Activated CD4-positive, alpha-beta T cell treated with anti-CD3 and anti-CD28 coated beads, Interleukin-2, amount 10 ng/mL, durations not matched to agents 7 days and 5 days (primary cell): ENCODE measurements at regions not wholly inside any gene's neighbourhood (a gene's known extent, or its start where the extent isn't known, plus 50 kb on each side); places are given as distances from the start of the nearest gene placed in this dataset.

Source experiments
- CTCF ChIA-PET: fragments of 350-600 bp; sonication (Branson Sonifier 250); formaldehyde crosslinking; loops from one replicate; lab custom pipeline; 2021; ENCODE audit warnings: antibody characterized with exemption; lab: Charles Lee
- POLR2A ChIA-PET: fragments of 350-600 bp; sonication (Branson Sonifier 250); formaldehyde crosslinking; loops from one replicate; lab custom pipeline; 2021; ENCODE audit warnings: antibody characterized with exemption; lab: Charles Lee
- DNase-seq: peaks from one replicate; pipeline ENCODE4 v3.0.0-alpha.2; 2020
- H3K27ac Mint-ChIP-seq: one replicate; pipeline ENCODE4 v1.8.0; 2021; ENCODE audit warnings: mild to moderate bottlenecking, moderate library complexity, mixed read lengths
- H3K27me3 Mint-ChIP-seq: one replicate; pipeline ENCODE4 v1.8.0; 2021; ENCODE audit warnings: mixed read lengths
- H3K36me3 Mint-ChIP-seq: one replicate; pipeline ENCODE4 v1.8.0; 2021; ENCODE audit warnings: low read depth, mixed read lengths
- H3K4me1 Mint-ChIP-seq: one replicate; pipeline ENCODE4 v1.8.0; 2021; ENCODE audit warnings: mixed read lengths
- H3K4me3 Mint-ChIP-seq: one replicate; pipeline ENCODE4 v1.8.0; 2021; ENCODE audit warnings: mild to moderate bottlenecking, moderate library complexity, mixed read lengths
- H3K9me3 Mint-ChIP-seq: one replicate; pipeline ENCODE4 v1.8.0; 2021; ENCODE audit warnings: mixed read lengths

DNA sequence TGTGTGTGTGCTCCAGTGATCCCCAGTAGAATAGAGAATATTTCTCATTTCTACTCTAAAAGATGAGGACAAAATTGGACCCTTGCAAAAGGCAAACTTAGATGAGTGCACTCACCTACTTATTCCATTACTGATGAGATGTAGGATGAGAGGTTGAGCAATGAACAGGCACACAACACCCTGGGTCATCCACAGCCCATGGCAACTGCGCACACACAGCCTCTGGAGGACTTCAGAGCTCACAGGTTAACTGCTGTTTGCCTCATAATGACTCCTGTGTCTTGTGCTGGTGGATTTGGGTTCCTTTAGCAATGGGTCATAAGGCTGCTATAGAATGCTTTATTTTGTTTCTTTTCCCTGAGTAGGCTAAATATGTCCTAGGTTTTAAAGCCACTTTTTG is 103.6 kb upstream of the TNFAIP3 start:
- CTCF ChIA-PET: no interaction called here

DNA sequence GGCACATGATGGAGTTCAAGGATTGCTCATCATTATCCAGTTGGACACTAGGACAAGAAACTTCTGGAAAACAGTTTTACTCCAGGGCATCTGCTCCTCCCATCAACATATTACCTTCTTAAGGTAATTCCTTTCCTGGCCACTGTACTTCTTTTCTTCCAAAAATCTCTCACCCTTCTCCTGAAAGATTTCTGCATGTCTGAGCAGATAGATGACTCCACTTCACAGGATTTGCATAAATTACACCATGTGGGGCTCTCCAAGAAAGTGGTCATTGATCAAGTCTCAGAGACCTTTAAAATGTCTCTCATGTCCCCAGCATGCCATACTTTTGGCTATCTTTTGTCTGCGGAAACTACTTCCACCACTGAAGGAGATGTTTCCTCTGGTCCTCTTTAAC is 103.2 kb upstream of the TNFAIP3 start:
- DNase-seq: no peak
- Mint-ChIP-seq H3K27ac (no peak overlapping the region), H3K9me3 (peaks cover 3% of the 10 kb centered on the region), H3K4me3 (no peak overlapping the region), H3K27me3 (no peaks in the 10 kb centered on the region), H3K36me3 (peaks cover 6% of the 10 kb centered on the region), H3K4me1 (peaks cover 22% of the 10 kb centered on the region)
- CTCF ChIA-PET: no interaction called here
- POLR2A ChIA-PET: no interaction called here

More for the DNA sequence above, 103.6 kb upstream of the TNFAIP3 start:
- H3K36me3 Mint-ChIP-seq: peaks cover 6% of the 10 kb centered on the region
- POLR2A ChIA-PET: no interaction called here
- peaks cover 3% of the 10 kb centered on the region for H3K9me3 Mint-ChIP-seq
- no peak for DNase-seq
- no peak overlapping the region for H3K4me3 Mint-ChIP-seq
- peaks cover 18% of the 10 kb centered on the region for H3K4me1 Mint-ChIP-seq
- H3K27me3 Mint-ChIP-seq: no peaks in the 10 kb centered on the region
- H3K27ac Mint-ChIP-seq: no peak overlapping the region

DNA sequence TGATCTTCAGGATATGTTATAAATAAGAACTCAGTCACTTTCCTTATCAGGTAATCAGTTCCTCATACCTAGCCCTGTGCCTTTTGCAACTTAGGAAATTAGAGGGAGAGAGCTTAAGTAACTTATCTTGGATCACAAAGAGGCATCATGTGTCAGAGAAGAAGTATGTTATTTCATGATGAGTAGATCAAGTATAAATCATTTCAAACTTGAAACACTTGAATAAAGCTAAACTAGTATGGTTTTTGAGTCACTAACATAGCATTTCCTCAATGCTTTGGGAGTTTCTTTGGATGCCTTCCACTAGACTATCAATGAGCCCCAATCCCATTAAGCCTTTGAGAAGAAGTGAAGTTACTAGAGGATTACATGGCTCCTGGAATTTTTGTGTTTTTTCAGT is 102.6 kb upstream of the TNFAIP3 start:
- peaks cover 9% of the 10 kb centered on the region for H3K36me3 Mint-ChIP-seq
- no peak overlapping the region for H3K27ac Mint-ChIP-seq
- no peaks in the 10 kb centered on the region for H3K27me3 Mint-ChIP-seq
- POLR2A ChIA-PET: no interaction called here
- no peak for DNase-seq
- H3K9me3 Mint-ChIP-seq: peaks cover 3% of the 10 kb centered on the region
- peaks cover 25% of the 10 kb centered on the region for H3K4me1 Mint-ChIP-seq
- CTCF ChIA-PET: no interaction called here
- no peak overlapping the region for H3K4me3 Mint-ChIP-seq

DNA sequence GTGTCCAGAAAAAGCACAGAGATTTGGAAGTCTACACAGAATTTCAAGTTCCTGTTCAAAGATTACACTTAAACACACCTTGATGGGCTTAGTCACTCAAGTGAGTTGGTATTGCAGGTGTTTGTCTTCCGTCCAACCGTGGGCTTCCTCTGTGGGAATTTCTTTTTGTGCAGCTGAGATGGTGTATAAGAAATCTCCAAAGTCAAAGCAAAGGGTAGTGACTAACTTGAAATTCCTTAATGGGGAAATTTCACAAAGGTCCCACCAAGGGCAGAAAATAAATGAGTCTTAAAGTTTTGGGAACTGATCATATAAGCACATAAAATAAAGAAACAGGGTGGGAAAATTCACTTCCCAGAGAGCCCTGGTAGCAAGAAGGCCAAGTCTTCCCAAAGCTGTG is 102.0 kb upstream of the TNFAIP3 start:
- Mint-ChIP-seq H3K9me3 (peaks cover 3% of the 10 kb centered on the region), H3K4me1 (peaks cover 25% of the 10 kb centered on the region), H3K27ac (no peak overlapping the region), H3K4me3 (no peak overlapping the region), H3K36me3 (peaks cover 9% of the 10 kb centered on the region), H3K27me3 (no peaks in the 10 kb centered on the region)
- no peak for DNase-seq
- ChIA-PET POLR2A (no interaction called here), CTCF (no interaction called here)

DNA sequence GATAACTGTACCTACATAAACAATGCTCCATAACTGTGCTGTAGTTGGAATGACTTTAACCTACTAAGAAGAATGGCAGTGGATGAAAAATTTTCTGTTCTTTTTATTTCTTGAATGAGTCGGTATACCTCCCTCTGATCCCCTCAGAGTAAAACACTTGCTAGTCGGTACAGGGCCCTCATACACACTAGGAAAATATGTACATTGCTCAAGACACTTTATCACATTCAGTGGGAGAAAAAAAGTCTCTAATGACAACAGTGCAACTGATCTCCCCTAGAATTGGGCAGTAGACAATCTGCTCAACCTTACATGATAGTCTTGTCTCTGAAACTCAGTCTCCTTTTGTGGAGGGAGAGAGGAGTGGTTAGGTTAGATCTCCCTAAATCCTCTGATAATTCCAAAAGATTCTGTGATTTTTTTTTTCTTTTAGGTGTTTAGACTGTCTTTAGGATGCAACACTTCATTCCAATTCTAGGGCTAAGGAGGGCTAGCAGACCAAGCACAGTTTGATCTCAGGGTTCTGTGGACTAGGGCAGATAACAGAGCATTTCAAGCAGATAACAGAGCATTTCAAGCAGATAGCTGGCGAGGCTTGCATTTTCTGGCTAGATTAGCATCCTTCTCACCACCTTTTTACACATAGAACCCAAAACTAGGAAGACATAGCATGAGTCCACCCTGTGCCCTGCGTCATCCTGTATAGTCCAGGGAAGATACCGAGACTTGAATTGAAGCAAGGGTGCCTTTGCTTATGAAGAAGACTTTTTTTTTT is 100.3 kb upstream of the TNFAIP3 start:
- Mint-ChIP-seq H3K27me3 (no peaks in the 10 kb centered on the region), H3K4me1 (peaks cover 25% of the 10 kb centered on the region), H3K9me3 (peaks cover 3% of the 10 kb centered on the region), H3K27ac (no peak overlapping the region), H3K4me3 (no peak overlapping the region), H3K36me3 (peaks cover 7% of the 10 kb centered on the region)
- CTCF ChIA-PET: interaction anchor here (1.0 to 1.6 kb wide), 2 partner anchors 18 to 33 kb away, joined by 3 to 5 read pairs; no protein-coding TSS in a partner anchor
- no peak for DNase-seq
- POLR2A ChIA-PET: no interaction called here

DNA sequence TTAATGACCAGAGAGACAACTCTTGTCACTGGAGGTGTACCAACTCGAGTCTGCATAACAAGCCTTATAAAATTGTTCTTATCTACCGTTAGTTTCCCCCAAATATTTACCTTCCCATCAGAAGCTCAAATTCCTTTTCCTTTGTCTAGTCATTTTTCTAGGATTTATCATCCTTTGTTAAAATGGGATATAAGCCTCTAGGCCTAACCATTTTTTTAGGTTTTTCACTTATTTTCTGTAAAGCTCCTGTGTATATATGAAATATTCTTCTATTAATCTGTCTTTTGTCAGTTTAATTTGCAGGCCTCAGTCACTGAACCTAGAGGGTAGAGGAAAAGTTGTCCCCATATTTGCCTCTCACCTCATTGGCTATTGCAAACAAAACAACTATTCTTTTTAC is 99.6 kb upstream of the TNFAIP3 start:
- Mint-ChIP-seq H3K4me3 (no peak overlapping the region), H3K27ac (peak overlapping the region; percentile 95), H3K36me3 (peaks cover 7% of the 10 kb centered on the region), H3K4me1 (peaks cover 25% of the 10 kb centered on the region), H3K27me3 (no peaks in the 10 kb centered on the region), H3K9me3 (peaks cover 7% of the 10 kb centered on the region)
- DNase-seq: no peak
- ChIA-PET CTCF (interaction anchor here (1.6 kb wide), 1 partner anchor 32 kb away, joined by 5 read pairs; no protein-coding TSS in a partner anchor), POLR2A (no interaction called here)

DNA sequence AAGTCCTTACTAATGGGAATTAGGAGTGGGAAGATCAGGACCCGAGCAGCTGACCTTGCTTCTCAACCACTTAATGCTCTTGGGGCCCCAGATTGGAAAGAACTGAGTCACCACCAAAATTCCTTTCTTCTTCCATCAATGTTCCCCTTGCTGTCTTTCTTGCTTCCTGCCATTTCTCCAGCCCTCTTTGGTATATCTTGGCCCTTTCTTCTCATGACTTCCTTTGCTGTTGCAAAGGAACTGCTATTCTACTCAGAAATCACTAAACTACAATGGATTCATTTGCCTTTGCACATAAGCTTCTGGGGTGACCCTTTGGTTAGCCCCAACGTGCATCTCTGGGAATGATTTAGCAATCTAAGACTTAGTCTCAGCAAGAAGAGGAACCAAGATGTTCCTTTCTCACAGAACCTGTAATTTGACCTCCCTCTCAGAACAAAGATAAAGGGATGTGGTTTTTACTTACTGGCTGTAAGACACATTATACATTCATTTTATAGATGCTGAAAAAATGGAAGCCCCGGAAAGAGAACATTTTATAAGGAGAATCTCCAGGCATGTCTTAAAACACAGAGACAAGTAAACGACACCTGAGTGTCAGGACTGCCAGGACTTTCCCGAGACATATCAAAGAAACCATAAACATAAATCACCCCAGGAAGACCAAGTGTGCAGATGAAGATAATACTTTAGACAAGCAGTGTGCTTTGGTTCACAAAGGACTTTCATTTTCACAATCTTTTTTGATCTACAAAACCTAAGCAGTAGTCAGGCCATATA is 99.0 kb upstream of the TNFAIP3 start:
- Mint-ChIP-seq H3K36me3 (peaks cover 6% of the 10 kb centered on the region), H3K9me3 (peaks cover 7% of the 10 kb centered on the region), H3K4me3 (peak overlapping the region; percentile 54), H3K4me1 (peaks cover 24% of the 10 kb centered on the region), H3K27me3 (no peaks in the 10 kb centered on the region), H3K27ac (peak overlapping the region; percentile 95)
- CTCF ChIA-PET: interaction anchor here (0.9 to 1.6 kb wide), 2 partner anchors 23 to 31 kb away, joined by 3 to 5 read pairs; no protein-coding TSS in a partner anchor
- POLR2A ChIA-PET: no interaction called here
- DNase-seq: no peak

DNA sequence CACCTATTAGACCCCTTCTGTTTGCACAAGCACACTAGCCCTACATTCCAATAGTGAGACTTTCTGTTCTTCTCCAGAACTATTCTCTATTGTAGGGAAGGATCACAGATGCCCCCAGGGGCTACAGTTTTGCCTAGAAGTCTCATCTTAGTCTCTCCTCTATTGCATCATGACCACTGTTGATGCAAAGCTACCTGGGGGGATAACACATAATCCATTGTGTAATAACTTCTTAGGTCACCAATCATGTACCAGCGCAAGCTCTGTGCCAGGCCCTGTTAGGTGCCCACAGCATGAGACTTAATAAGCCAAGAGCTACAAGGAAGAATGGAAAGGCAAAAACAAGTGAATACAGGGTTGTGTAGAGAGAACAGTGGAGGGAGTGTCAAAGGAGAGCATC is 98.1 kb upstream of the TNFAIP3 start:
- no peaks in the 10 kb centered on the region for H3K27me3 Mint-ChIP-seq
- CTCF ChIA-PET: interaction anchor here (0.9 to 1.7 kb wide), 2 partner anchors 8 to 22 kb away, joined by 3 to 4 read pairs; no protein-coding TSS in a partner anchor
- no peak for DNase-seq
- H3K27ac Mint-ChIP-seq: peak overlapping the region; percentile 95
- peaks cover 24% of the 10 kb centered on the region for H3K4me1 Mint-ChIP-seq
- H3K9me3 Mint-ChIP-seq: peaks cover 7% of the 10 kb centered on the region
- POLR2A ChIA-PET: no interaction called here
- H3K4me3 Mint-ChIP-seq: no peak overlapping the region
- peaks cover 6% of the 10 kb centered on the region for H3K36me3 Mint-ChIP-seq

DNA sequence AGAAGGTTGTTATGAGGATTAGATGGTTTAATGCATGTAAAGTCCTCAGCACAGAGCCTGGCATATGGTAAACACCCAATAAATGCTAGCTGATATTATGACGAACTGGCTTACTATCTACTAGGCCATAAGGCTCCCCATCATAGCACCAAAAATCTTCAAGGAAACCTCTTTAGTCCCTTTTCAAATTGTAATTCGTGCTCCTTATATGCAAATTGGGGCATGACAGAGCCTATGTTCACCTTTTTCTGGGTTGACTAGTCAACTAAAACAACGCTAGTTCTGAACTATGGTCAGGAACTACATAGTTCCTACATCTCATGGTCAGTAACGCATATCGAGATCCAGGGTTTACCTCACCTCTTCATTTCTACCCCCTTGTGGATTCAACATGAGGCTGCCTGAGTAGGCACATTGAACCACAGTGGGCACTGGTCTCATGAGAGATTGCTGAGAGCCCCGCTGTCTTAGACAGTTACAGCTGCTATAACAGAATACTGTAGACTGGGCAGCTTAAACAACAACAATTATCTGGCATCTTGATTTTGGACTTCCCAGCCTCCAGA is 97.2 kb upstream of the TNFAIP3 start:
- CTCF ChIA-PET: interaction anchor here (1.7 kb wide), 1 partner anchor 9 kb away, joined by 4 read pairs; no protein-coding TSS in a partner anchor

DNA sequence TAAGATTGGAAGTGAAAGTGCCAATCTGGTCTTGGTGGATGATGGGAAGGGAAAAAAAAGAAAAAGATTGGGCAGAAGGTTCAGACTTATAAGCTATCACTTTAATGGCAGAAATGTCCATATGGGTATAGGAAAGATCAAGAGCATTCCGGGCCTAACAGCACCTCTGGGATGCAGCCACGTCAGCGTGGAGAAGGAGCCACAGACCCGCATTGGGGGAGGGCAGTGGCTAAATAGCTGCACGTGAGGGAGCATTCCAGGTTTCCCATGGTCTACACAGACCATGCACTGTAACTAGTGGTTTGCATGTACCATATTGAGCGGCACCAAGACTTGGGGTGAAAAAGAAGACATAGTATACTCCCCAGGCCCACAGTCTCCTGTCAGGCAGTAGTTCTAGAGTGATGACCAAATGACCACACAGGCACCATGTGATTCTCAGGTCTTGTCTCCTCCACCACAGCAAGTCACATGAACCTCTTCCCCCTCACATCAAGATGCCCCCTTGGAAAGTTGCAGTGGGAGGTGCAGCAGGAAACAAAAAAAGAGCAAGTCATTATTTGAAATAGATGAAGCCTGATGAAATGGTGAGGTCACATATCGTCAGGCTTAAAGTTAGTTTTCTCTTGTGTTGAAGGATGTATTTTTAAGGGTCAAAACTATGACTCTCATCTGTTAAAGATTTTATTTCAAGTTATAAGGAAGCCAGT is 94.4 kb upstream of the TNFAIP3 start:
- H3K27ac Mint-ChIP-seq: no peak overlapping the region
- no peak for DNase-seq
- H3K9me3 Mint-ChIP-seq: peaks cover 4% of the 10 kb centered on the region
- POLR2A ChIA-PET: no interaction called here
- no peaks in the 10 kb centered on the region for H3K27me3 Mint-ChIP-seq
- H3K36me3 Mint-ChIP-seq: peaks cover 6% of the 10 kb centered on the region
- H3K4me3 Mint-ChIP-seq: no peak overlapping the region
- peaks cover 15% of the 10 kb centered on the region for H3K4me1 Mint-ChIP-seq
- CTCF ChIA-PET: no interaction called here

More for the DNA sequence above, 97.2 kb upstream of the TNFAIP3 start:
- no peak overlapping the region for H3K27ac Mint-ChIP-seq
- DNase-seq: no peak
- H3K36me3 Mint-ChIP-seq: peaks cover 6% of the 10 kb centered on the region
- no peak overlapping the region for H3K4me3 Mint-ChIP-seq
- POLR2A ChIA-PET: no interaction called here
- H3K27me3 Mint-ChIP-seq: no peaks in the 10 kb centered on the region
- H3K9me3 Mint-ChIP-seq: peaks cover 7% of the 10 kb centered on the region
- H3K4me1 Mint-ChIP-seq: peaks cover 24% of the 10 kb centered on the region

DNA sequence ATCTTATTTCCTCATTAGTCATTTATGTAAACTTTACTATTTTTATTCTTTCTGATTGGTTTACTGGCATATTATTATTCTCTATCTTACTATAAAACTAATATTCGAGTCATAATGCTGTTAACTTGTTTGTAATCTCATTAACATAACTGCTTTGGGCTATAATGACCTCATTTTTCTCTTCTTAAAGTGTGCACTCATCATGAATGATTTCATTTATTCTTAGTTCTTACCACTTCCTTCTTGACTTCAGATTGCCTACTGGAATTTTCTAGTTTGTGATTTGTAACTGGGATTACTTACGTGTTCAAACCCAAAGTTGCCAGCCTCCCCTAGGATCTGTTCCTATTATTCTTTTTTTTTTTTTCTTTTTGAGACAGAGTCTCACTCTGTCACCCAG is 91.8 kb upstream of the TNFAIP3 start:
- DNase-seq: no peak
- H3K27ac Mint-ChIP-seq: no peak overlapping the region
- no peak overlapping the region for H3K4me3 Mint-ChIP-seq
- H3K4me1 Mint-ChIP-seq: no peaks in the 10 kb centered on the region
- no peaks in the 10 kb centered on the region for H3K36me3 Mint-ChIP-seq
- ChIA-PET POLR2A (no interaction called here), CTCF (interaction anchor here (0.7 kb wide), 1 partner anchor 92 kb away, joined by 3 read pairs; the partner anchor contains the start of gene TNFAIP3)
- H3K27me3 Mint-ChIP-seq: no peaks in the 10 kb centered on the region
- H3K9me3 Mint-ChIP-seq: peaks cover 4% of the 10 kb centered on the region

DNA sequence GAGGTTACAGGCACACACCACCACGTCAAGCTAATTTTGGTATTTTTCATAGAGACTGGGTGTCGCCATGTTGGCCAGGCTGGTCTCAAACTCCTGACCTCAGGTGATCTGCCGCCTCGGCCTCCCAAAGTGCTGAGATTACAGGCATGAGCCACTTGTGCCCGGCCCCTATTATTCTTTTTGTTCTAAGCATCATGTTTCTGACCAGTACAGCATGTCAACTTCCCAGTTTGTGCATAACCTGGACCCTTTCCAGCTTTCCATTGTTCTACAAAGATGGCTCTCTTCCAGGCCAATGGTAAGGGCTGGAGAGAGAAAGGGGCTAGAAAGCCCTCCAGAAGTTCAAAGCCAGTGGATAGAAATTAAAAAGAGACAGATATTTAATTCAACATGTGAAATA is 91.3 kb upstream of the TNFAIP3 start:
- Mint-ChIP-seq H3K27ac (no peak overlapping the region), H3K36me3 (no peaks in the 10 kb centered on the region), H3K4me3 (no peak overlapping the region), H3K27me3 (no peaks in the 10 kb centered on the region), H3K4me1 (no peaks in the 10 kb centered on the region), H3K9me3 (peaks cover 4% of the 10 kb centered on the region)
- CTCF ChIA-PET: interaction anchor here (0.7 kb wide), 1 partner anchor 91 kb away, joined by 3 read pairs; the partner anchor contains the start of gene TNFAIP3
- POLR2A ChIA-PET: no interaction called here
- no peak for DNase-seq
